Pancreas (tissue), 10 donors: ENCODE measurements at regions not wholly inside any gene's neighbourhood (a gene's known extent, or its start where the extent isn't known, plus 50 kb on each side); places are given as distances from the start of the nearest gene placed in this dataset.

ENCODE experiments used
- ATAC-seq, 4 donors: fragments of 200-7000 bp; cut with Tn5 transposase; one replicate each; pipeline versions ENCODE4 v1.8.0 to v1.9.1; 2020; ENCODE audit warnings: mild to moderate bottlenecking in 4 of 4, moderate library complexity in 4 of 4
- DNase-seq, 6 donors: peaks; one replicate each; pipeline ENCODE4 v3.0.0-alpha.2; 2020
- FAIRE-seq: peaks from 2 replicates; lab custom pipeline; 2012; peaks lifted over from hg19 to GRCh38; lab: Jason Lieb, UNC
- H3K27ac ChIP-seq, 4 donors: fragments of 200-600 bp; sonication (generic); 1 replicate in 3 of 4; 2 replicates in 1 of 4; pipeline versions ENCODE4 v1.5.0 to v1.8.0; 2020
- H3K27me3 ChIP-seq, 4 donors: fragments of 200-600 bp; one replicate each; pipeline ENCODE4 v1.8.0; 2021
- H3K36me3 ChIP-seq, 3 donors: fragments of 200-600 bp; sonication (generic) in 1 of 3; one replicate each; pipeline versions ENCODE4 v1.5.0 to v1.8.0; 2020 to 2021
- H3K4me1 ChIP-seq, 3 donors: fragments of 200-600 bp; one replicate each; pipeline ENCODE4 v1.8.0; 2021
- H3K4me3 ChIP-seq, 4 donors: fragments of 200-600 bp; sonication (generic) in 2 of 4; one replicate each; pipeline versions ENCODE4 v1.5.0 to v1.8.0; 2020 to 2021
- H3K9me3 ChIP-seq, 4 donors: fragments of 200-600 bp; one replicate each; pipeline ENCODE4 v1.8.0; 2021
- WGBS, 2 donors: extraction: QIAGEN DNeasy Blood & Tissue Kit; methylation state at CpG; one replicate each; pipeline ENCODE4 v1.1.7; 2013; 5-methylcytosine and 5-hydroxymethylcytosine counted together
- intact Hi-C, 3 donors: fragments of 100-400 bp; cut with DNase I; formaldehyde crosslinking; loops; one replicate each; pipeline versions ENCODE4 v1.11.1 to v1.14.2; 2022
- TF ChIP-seq, protein P1 (sequence below), 4 donors: fragments of 200-600 bp; sonication (generic) in 3 of 4; IDR thresholded peaks; one replicate each; pipeline versions ENCODE4 v1.5.0 to v1.8.0; 2021; ENCODE audit warnings: antibody characterized with exemption in 4 of 4
- donor health status: healthy with polysubstance abuse.
- donor health status: DM: no; HTN: no; CAD: no; lungs with moderate emphysema.
- donor health status: DM: no; HTN: no; CAD: no.
- donor health status: control.
- donor health status: control.
- donor health status: Bipolar disorder and iron deficiency.
- donor health status: DM: yes; HTN: yes; CAD: no.
- donor health status: DM: no; HTN: no; CAD: no.
- donor health status: DM: no; HTN: no; CAD: no.
- donor health status: DM: yes; HTN: yes; CAD: no.

DNA sequence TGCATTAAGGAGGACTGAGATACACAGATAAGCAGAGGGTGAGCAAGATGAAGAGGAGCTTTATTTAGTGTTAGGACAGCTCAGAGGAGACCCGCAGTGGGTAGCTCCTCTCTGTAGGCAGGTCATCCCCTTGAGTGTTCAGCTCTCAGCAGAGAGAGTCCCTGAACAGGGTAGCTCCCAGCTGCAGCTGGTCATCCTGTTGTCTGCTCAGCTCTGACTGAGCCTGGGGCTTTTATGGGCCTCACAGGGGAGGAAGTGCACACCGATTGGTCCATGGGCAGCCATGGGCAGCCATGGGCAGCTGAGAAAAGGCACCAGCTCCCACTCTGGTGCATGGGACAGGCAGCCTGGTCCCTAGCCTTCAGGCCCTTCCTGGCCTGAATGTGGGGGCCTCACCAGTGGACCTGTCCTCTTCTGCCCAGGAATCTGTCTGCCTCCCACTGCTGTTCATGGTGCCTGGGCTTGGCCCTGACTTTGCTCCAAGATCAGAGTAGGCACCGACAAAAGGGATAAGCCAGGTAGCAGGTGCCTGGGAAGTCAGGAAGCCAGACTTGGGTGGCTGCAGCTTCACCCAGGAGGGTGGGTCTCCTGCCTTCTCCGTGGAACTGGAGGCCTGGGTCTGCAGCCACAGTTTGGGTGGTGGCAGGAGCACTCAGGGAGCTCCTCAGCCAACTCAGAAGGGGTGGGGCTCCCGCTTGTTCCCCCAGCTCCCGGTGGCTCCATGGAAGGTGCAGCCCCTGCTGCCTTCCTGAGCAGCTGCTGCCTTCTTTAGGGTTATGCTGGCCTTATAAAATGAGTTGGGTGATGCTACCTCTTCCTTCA lies 54.7 kb downstream of the MYEOV start:
- no peaks in the 10 kb centered on the region for H3K36me3 ChIP-seq
- WGBS, 2 donors: 83 to 96% methylated on average over 6 of the region's 6 CpGs
- intact Hi-C loops: no loop called here
- no peak for FAIRE-seq
- TF ChIP-seq, protein P1, sequence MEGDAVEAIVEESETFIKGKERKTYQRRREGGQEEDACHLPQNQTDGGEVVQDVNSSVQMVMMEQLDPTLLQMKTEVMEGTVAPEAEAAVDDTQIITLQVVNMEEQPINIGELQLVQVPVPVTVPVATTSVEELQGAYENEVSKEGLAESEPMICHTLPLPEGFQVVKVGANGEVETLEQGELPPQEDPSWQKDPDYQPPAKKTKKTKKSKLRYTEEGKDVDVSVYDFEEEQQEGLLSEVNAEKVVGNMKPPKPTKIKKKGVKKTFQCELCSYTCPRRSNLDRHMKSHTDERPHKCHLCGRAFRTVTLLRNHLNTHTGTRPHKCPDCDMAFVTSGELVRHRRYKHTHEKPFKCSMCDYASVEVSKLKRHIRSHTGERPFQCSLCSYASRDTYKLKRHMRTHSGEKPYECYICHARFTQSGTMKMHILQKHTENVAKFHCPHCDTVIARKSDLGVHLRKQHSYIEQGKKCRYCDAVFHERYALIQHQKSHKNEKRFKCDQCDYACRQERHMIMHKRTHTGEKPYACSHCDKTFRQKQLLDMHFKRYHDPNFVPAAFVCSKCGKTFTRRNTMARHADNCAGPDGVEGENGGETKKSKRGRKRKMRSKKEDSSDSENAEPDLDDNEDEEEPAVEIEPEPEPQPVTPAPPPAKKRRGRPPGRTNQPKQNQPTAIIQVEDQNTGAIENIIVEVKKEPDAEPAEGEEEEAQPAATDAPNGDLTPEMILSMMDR (IDR thresholded peaks at IDR 0.05): no peak
- peaks cover 0 to 6% (median 0%) of the 10 kb centered on the region in 3 donors for H3K4me1 ChIP-seq
- no peaks in the 10 kb centered on the region for H3K27me3 ChIP-seq
- DNase-seq: peak in 2 of 6 donors; percentile 5 to 39
- no peak for ATAC-seq
- no peak overlapping the region for H3K4me3 ChIP-seq
- H3K9me3 ChIP-seq: no peaks in the 10 kb centered on the region
- no peak overlapping the region for H3K27ac ChIP-seq

DNA sequence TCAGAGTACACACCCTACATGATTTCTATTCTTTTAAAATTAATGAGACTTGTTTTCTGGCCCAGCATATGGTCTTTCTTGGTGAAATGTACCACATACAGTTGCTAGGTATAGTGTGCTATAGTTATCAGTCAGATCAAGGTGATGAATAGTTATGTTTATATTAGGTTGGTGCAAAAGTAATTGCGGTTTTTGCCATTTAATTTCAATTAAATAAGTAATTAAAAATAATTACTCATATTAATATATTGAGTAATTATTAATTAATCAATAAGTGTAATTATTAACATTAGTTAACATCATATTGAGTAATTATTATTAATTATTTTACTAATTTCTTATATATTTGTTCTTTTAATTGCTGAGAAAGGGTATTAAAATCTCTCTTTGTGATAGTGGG lies 56.1 kb downstream of the MYEOV start:
- 85 to 91% methylated on average over 1 of the region's 1 CpG for WGBS, 2 donors
- no peak for DNase-seq
- peaks cover 0 to 6% (median 0%) of the 10 kb centered on the region in 3 donors for H3K4me1 ChIP-seq
- H3K27ac ChIP-seq: no peak overlapping the region
- FAIRE-seq: peak; percentile 92
- H3K27me3 ChIP-seq: no peaks in the 10 kb centered on the region
- TF ChIP-seq, protein P1 (IDR thresholded peaks at IDR 0.05): no peak
- no peak overlapping the region for H3K4me3 ChIP-seq
- no peaks in the 10 kb centered on the region for H3K36me3 ChIP-seq
- no peak for ATAC-seq
- intact Hi-C loops: no loop called here
- H3K9me3 ChIP-seq: no peaks in the 10 kb centered on the region

DNA sequence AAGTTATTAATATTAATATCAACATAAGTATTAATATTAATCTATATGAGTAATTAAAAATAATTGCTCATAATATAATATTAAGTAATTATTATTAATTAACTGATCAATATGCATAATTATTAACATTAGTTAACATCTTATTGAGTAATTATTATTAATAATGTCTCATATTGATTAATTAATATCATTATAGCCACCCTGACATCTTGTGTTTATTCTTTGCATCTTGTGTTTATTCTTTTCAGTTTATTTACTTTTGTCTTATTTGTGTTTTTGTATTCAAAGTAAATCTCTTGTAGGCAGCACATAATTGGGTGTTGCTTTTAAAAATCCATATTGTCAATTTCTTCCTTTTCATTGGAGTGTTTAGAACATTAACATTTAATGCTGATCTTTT lies 56.6 kb downstream of the MYEOV start:
- FAIRE-seq (no peak), ATAC-seq (no peak), DNase-seq (no peak)
- no peak overlapping the region for H3K27ac ChIP-seq
- no peaks in the 10 kb centered on the region for H3K27me3 ChIP-seq
- no peaks in the 10 kb centered on the region for H3K9me3 ChIP-seq
- H3K4me3 ChIP-seq: no peak overlapping the region
- TF ChIP-seq, protein P1 (IDR thresholded peaks at IDR 0.05): no peak
- intact Hi-C loops: no loop called here
- peaks cover 0 to 6% (median 0%) of the 10 kb centered on the region in 3 donors for H3K4me1 ChIP-seq
- H3K36me3 ChIP-seq: no peaks in the 10 kb centered on the region

DNA sequence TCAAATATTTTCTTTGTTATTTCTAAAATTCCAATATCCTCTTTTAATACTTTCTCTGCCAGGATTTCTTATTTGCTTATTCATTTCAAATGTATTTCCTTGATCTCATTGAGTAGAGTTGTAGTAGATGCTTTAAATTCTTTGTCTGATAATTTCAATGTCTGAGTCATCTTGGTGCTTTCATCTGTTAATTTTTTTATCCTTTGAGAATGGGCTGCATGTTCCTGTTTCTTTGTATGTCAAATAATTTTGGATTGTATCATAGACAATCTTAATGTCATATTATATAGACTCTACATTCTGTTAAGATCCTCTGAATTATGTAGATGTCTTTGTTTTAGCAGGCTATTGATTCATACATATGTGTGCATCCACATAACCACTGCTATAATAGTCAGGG lies 57.5 kb downstream of the MYEOV start:
- intact Hi-C loops: no loop called here
- H3K4me1 ChIP-seq: peaks cover 0 to 6% (median 0%) of the 10 kb centered on the region in 3 donors
- FAIRE-seq: no peak
- ATAC-seq: peak in 1 of 4 donors; percentile 12
- DNase-seq: no peak
- H3K27me3 ChIP-seq: no peaks in the 10 kb centered on the region
- TF ChIP-seq, protein P1 (IDR thresholded peaks at IDR 0.05): no peak
- no peak overlapping the region for H3K27ac ChIP-seq
- no peak overlapping the region for H3K4me3 ChIP-seq
- no peaks in the 10 kb centered on the region for H3K9me3 ChIP-seq
- H3K36me3 ChIP-seq: no peaks in the 10 kb centered on the region

DNA sequence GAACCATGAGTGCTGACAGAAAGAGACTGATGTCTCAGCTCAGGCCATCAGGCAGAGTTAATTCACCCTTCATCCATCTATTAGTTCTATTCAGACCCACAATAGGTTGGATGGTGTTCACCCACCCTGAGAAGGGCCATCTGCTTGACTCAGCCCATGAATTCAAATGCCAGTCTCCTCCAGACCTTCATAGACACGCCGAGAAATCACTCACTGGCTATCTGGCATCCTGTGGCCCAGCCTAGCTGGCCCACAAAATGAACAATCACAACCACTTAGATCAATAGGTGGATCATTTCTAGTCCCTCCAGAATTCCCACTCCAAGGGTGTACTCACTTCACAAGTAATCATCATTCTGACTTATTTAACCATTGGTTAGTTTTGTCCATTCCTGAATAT lies 58.2 kb downstream of the MYEOV start:
- Histone ChIP-seq H3K36me3 (no peaks in the 10 kb centered on the region), H3K4me1 (peaks cover 0 to 6% (median 0%) of the 10 kb centered on the region in 3 donors), H3K9me3 (no peaks in the 10 kb centered on the region), H3K27me3 (no peaks in the 10 kb centered on the region), H3K4me3 (no peak overlapping the region), H3K27ac (no peak overlapping the region)
- DNase-seq (peak in 1 of 6 donors; percentile 10), FAIRE-seq (no peak), ATAC-seq (no peak)
- 94 to 98% methylated on average over 2 of the region's 2 CpGs for WGBS, 2 donors
- intact Hi-C loops: no loop called here
- TF ChIP-seq, protein P1 (IDR thresholded peaks at IDR 0.05): no peak
